ENCODE measurements at regions not wholly inside any gene's neighbourhood (a gene's known extent, or its start where the extent isn't known, plus 50 kb on each side); places are given as distances from the start of the nearest gene placed in this dataset.

DNA sequence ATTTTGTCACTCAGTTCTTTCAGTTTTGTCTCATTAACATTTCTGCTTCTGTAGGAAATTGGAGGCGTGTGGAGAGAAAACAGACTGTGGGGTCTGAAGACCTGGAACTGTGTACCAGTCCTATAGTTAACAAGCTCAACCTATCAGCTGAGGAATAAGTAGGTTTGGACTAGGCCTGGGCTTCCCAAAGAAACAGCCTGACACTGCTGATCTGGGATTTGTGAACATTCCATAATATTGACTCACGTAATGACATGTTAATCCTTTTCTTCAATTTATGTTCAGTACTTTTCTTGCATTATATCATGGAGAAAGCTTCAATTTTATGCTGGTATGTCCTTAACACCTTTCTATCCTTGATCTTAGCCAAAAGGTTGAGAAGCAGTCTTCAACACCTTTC, 181.6 kb upstream of the RORA start:
- Histone ChIP-seq H3K9ac (ENCODE audit: low read length) (no peak overlapping the region), H3K9me3 (ENCODE audit: low read length) (no peaks in the 10 kb centered on the region), H3K9me2 (ENCODE audit: insufficient read depth, low read length) (no peaks in the 10 kb centered on the region), H3K27ac (ENCODE audit: low read length) (no peak overlapping the region), H3F3A (ENCODE audit: insufficient read depth, low read length, poor library complexity, severe bottlenecking) (no peaks in the 10 kb centered on the region), H3K79me2 (replicated peaks; ENCODE audit: insufficient read depth, low read length) (no peaks in the 10 kb centered on the region), H4K20me1 (ENCODE audit: insufficient read depth) (no peaks in the 10 kb centered on the region), H3K36me3 (ENCODE audit: insufficient read depth, low read length) (no peaks in the 10 kb centered on the region), H3K27me3 (ENCODE audit: insufficient read depth, low read depth, low read length) (no peaks in the 10 kb centered on the region), H3K4me3 (ENCODE audit: low read length) (no peak overlapping the region), H2AFZ (ENCODE audit: low read depth, low read length) (no peak overlapping the region), H3K4me2 (ENCODE audit: low read length) (no peak overlapping the region)
- TF ChIP-seq REST (IDR thresholded peaks at IDR 0.05; ENCODE audit: borderline replicate concordance), result no peak
- TF ChIP-seq SMC3 (conservative IDR thresholded peaks at IDR 0.05; ENCODE audit: poor library complexity), result no peak
- no peak for TF ChIP-seq MXI1 (conservative IDR thresholded peaks at IDR 0.05; ENCODE audit: poor library complexity, severe bottlenecking)
- TF ChIP-seq POLR2AphosphoS5 (IDR thresholded peaks at IDR 0.05), result no peak

DNA sequence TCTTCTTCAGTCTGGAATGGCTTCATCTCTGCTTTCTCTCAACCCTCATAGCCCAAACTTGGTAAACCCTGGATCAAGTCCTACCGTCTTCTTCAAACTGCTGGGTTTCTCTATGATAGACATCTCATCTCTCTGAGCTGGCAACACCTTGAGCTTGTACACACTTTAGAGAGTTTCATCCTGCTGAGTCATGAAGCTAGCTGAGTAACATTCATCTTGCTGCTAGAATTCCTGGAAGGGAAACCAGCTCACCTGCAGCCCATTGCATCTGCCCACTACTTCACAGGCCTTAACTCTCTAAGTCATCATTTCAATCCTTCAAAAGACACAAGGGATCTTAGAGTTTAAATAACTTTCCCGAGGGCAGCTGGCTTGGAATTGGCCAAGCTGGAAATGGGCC, 175.5 kb upstream of the RORA start:
- Histone ChIP-seq H3K27me3 (ENCODE audit: insufficient read depth, low read depth, low read length) (no peaks in the 10 kb centered on the region), H3K79me2 (replicated peaks; ENCODE audit: insufficient read depth, low read length) (no peaks in the 10 kb centered on the region), H3K27ac (ENCODE audit: low read length) (no peak overlapping the region), H3K4me3 (ENCODE audit: low read length) (no peak overlapping the region), H4K20me1 (ENCODE audit: insufficient read depth) (no peaks in the 10 kb centered on the region), H3F3A (ENCODE audit: insufficient read depth, low read length, poor library complexity, severe bottlenecking) (no peaks in the 10 kb centered on the region), H3K9me2 (ENCODE audit: insufficient read depth, low read length) (no peaks in the 10 kb centered on the region), H3K36me3 (ENCODE audit: insufficient read depth, low read length) (no peaks in the 10 kb centered on the region), H3K4me2 (ENCODE audit: low read length) (no peak overlapping the region), H3K9ac (ENCODE audit: low read length) (no peak overlapping the region), H3K9me3 (ENCODE audit: low read length) (no peaks in the 10 kb centered on the region), H2AFZ (ENCODE audit: low read depth, low read length) (no peak overlapping the region)
- no peak for TF ChIP-seq MXI1 (conservative IDR thresholded peaks at IDR 0.05; ENCODE audit: poor library complexity, severe bottlenecking)
- TF ChIP-seq SMC3 (conservative IDR thresholded peaks at IDR 0.05; ENCODE audit: poor library complexity), result no peak
- no peak for TF ChIP-seq POLR2AphosphoS5 (IDR thresholded peaks at IDR 0.05)
- TF ChIP-seq EP300 (conservative IDR thresholded peaks at IDR 0.05; ENCODE audit: poor library complexity, severe bottlenecking), result no peak
- TF ChIP-seq EZH2 (IDR thresholded peaks at IDR 0.05; ENCODE audit: borderline replicate concordance, insufficient read depth, low read length, poor library complexity, severe bottlenecking), result no peak

DNA sequence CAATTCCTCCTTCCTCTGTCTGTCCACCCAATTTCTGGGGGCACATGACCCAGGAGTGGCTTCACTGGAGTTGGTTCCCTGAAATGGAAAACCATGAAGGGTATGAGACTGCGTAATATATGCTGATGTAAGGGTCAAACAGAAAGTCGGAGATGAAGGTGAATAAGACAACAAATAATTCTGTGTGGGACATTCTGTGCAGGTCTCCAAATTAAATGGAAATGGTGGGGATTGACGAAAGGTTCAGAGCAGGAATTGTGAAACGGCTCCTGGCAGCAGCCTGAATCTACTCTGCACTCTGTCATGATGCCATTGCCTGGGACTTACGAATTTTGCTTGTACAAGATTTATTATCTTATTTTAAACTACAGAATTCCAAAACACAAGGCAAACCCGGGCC, 174.8 kb upstream of the RORA start:
- Histone ChIP-seq H3F3A (ENCODE audit: insufficient read depth, low read length, poor library complexity, severe bottlenecking) (no peaks in the 10 kb centered on the region), H3K4me3 (ENCODE audit: low read length) (no peak overlapping the region), H3K9me2 (ENCODE audit: insufficient read depth, low read length) (no peaks in the 10 kb centered on the region), H3K79me2 (replicated peaks; ENCODE audit: insufficient read depth, low read length) (no peaks in the 10 kb centered on the region), H3K27ac (ENCODE audit: low read length) (no peak overlapping the region), H3K9ac (ENCODE audit: low read length) (no peak overlapping the region), H3K27me3 (ENCODE audit: insufficient read depth, low read depth, low read length) (no peaks in the 10 kb centered on the region), H3K4me2 (ENCODE audit: low read length) (no peak overlapping the region), H3K36me3 (ENCODE audit: insufficient read depth, low read length) (no peaks in the 10 kb centered on the region), H3K9me3 (ENCODE audit: low read length) (no peaks in the 10 kb centered on the region), H4K20me1 (ENCODE audit: insufficient read depth) (no peaks in the 10 kb centered on the region), H2AFZ (ENCODE audit: low read depth, low read length) (no peak overlapping the region)
- TF ChIP-seq EZH2 (IDR thresholded peaks at IDR 0.05; ENCODE audit: borderline replicate concordance, insufficient read depth, low read length, poor library complexity, severe bottlenecking), result no peak

Measured in neural cell (in vitro differentiated cells).